ENCODE measurements at regions not wholly inside any gene's neighbourhood (a gene's known extent, or its start where the extent isn't known, plus 50 kb on each side); places are given as distances from the start of the nearest gene placed in this dataset.
"Not testable (repeated sequence)": the region's sequence is repeated elsewhere in the genome, so short reads cannot be mapped to it uniquely, and the experiment has no call there.

GRCh38 chr21:10347675-10348074, 173.7 kb upstream of the TPTE start:
- not testable (repeated sequence) for TF ChIP-seq POLR2AphosphoS5, POLR2A (IDR thresholded peaks at IDR 0.05)
- TF ChIP-seq, protein P1, sequence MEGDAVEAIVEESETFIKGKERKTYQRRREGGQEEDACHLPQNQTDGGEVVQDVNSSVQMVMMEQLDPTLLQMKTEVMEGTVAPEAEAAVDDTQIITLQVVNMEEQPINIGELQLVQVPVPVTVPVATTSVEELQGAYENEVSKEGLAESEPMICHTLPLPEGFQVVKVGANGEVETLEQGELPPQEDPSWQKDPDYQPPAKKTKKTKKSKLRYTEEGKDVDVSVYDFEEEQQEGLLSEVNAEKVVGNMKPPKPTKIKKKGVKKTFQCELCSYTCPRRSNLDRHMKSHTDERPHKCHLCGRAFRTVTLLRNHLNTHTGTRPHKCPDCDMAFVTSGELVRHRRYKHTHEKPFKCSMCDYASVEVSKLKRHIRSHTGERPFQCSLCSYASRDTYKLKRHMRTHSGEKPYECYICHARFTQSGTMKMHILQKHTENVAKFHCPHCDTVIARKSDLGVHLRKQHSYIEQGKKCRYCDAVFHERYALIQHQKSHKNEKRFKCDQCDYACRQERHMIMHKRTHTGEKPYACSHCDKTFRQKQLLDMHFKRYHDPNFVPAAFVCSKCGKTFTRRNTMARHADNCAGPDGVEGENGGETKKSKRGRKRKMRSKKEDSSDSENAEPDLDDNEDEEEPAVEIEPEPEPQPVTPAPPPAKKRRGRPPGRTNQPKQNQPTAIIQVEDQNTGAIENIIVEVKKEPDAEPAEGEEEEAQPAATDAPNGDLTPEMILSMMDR (IDR thresholded peaks at IDR 0.05), result not testable (repeated sequence)
